Stomach (tissue), 4 donors: ENCODE measurements at regions not wholly inside any gene's neighbourhood (a gene's known extent, or its start where the extent isn't known, plus 50 kb on each side); places are given as distances from the start of the nearest gene placed in this dataset.
"Not testable (repeated sequence)": the region's sequence is repeated elsewhere in the genome, so short reads cannot be mapped to it uniquely, and the experiment has no call there.

Experiments
- CTCF ChIP-seq, 7 experiments: fragments of 450-650 bp in 4 of 7; fragments of 200-600 bp in 3 of 7; sonication (generic) in 3 of 7; IDR thresholded peaks; one replicate each; pipeline ENCODE4 v1.5.1; 2016 to 2019; ENCODE audit warnings: antibody characterized with exemption in 7 of 7, control low read depth in 2 of 7, mild to moderate bottlenecking in 1 of 7
- EP300 ChIP-seq: sonication (generic); formaldehyde crosslinking; IDR thresholded peaks from one replicate; pipeline ENCODE4 v1.6.1; 2017; ENCODE audit warnings: antibody characterized with exemption

GRCh38 chr7:65290340-65290739 lies 83.3 kb upstream of the ZNF92 start:
- TF ChIP-seq EP300; CTCF (IDR thresholded peaks at IDR 0.05): not testable (repeated sequence)
